ENCODE measurements at regions not wholly inside any gene's neighbourhood (a gene's known extent, or its start where the extent isn't known, plus 50 kb on each side); places are given as distances from the start of the nearest gene placed in this dataset.

GRCh38 chr3:106809041-106809440 is 568.2 kb upstream of the CCDC54 start:
- DNase-seq: no peak

- no peak for DNase-seq
Measured at GRCh38 chr3:106809623-106810299, 567.5 kb upstream of the CCDC54 start.

- DNase-seq: no peak
Measured at GRCh38 chr3:106810300-106810875, 566.9 kb upstream of the CCDC54 start.

GRCh38 chr3:106811376-106811775 is 565.9 kb upstream of the CCDC54 start:
- no peak for DNase-seq

GRCh38 chr3:106813742-106814141 is 563.5 kb upstream of the CCDC54 start:
- no peak for DNase-seq

- no peak for DNase-seq
Measured at GRCh38 chr3:106814231-106814630, 563.0 kb upstream of the CCDC54 start.

- DNase-seq: no peak
Measured at GRCh38 chr3:106816838-106817237, 560.4 kb upstream of the CCDC54 start.

GRCh38 chr3:106817706-106818105 is 559.5 kb upstream of the CCDC54 start:
- no peak for DNase-seq

- DNase-seq: no peak
Measured at GRCh38 chr3:106819440-106819839, 557.8 kb upstream of the CCDC54 start.

- DNase-seq: no peak
Measured at GRCh38 chr3:106820726-106821362, 556.4 kb upstream of the CCDC54 start.

GRCh38 chr3:106821801-106822200 is 555.4 kb upstream of the CCDC54 start:
- DNase-seq: no peak

- no peak for DNase-seq
Measured at GRCh38 chr3:106822204-106822603, 555.0 kb upstream of the CCDC54 start.

GRCh38 chr3:106823701-106824100 is 553.5 kb upstream of the CCDC54 start:
- no peak for DNase-seq

GRCh38 chr3:106824856-106825255 is 552.4 kb upstream of the CCDC54 start:
- DNase-seq: no peak

GRCh38 chr3:106825962-106826605 is 551.2 kb upstream of the CCDC54 start:
- DNase-seq: no peak

GRCh38 chr3:106826791-106827311 is 550.4 kb upstream of the CCDC54 start:
- DNase-seq: no peak

GRCh38 chr3:106827515-106828213 is 549.6 kb upstream of the CCDC54 start:
- DNase-seq: no peak

- no peak for DNase-seq
Measured at GRCh38 chr3:106829206-106829605, 548.0 kb upstream of the CCDC54 start.

GRCh38 chr3:106830334-106830733 is 546.9 kb upstream of the CCDC54 start:
- DNase-seq: no peak

GRCh38 chr3:106836906-106837305 is 540.3 kb upstream of the CCDC54 start:
- no peak for DNase-seq

GRCh38 chr3:106837616-106838015 is 539.6 kb upstream of the CCDC54 start:
- no peak for DNase-seq

GRCh38 chr3:106839576-106840280 is 537.5 kb upstream of the CCDC54 start:
- no peak for DNase-seq

Measured in COR-L47 (cell line).